ENCODE measurements at regions not wholly inside any gene's neighbourhood (a gene's known extent, or its start where the extent isn't known, plus 50 kb on each side); places are given as distances from the start of the nearest gene placed in this dataset.

DNA sequence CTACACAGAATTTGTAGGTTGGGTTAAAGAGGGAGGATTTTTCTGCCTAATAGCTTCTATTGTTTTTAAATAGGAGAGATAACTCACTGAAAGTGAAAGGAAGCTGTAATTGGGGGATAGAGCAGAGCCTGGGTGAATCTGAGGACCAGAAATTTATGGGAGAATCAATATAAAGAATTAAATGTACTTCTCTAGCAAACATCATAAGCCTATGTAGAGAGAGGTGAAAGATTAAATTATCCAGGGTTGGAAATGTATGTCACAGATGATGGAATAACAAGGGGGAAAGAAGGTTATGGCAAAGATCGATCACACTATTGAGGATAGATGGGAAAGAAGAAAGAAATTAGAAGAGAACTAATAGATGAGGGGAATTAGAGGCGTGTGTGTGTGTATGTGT is 104.4 kb upstream of the DCAF8L1 start:
- no peak for DNase-seq (ENCODE audit: low read depth)
- no peak overlapping the region for H3K4me3 ChIP-seq (ENCODE audit: low read depth, low read length)

GRCh38 chrX:28058901-28059300 is 77.7 kb upstream of the DCAF8L1 start:
- H3K4me3 ChIP-seq (ENCODE audit: low read depth, low read length) = no peak overlapping the region
- DNase-seq (ENCODE audit: low read depth) = no peak

DNA sequence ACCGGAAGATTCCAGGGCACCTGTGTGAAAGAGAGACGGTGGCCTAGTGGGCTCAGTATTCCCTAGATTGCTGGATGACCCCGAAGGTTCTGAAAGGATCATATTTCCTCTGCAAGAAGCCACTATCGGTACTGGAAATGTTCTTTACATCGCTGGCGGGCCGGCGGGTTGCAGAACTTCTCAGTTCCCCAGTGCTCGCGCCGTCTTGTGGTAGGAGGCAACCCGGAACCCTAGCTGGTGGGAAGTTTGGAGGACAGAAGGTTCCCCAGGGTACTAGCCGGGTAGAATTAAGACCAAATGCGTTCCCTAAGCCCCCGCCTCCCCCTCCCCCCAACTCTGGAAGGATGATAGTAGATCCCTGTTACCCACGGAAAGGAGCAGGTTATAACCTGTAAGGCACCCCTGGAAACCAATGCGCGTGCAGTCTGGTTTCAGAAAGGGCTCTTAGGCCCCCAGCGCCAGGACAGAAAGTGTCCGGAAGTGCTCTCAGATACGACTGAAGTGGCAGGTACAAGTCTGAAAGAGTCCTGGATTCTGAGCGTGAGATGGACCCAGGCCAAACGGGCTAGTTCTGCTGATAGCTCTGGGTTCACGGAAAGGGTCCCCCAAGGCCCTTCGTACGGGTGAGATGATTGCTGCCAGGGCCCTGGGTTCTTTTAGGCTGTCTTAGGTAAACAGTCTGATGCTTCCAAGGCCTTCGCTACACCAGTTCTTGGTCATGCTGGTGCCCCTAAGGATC is 61.7 kb upstream of the DCAF8L1 start:
- H3K4me3 ChIP-seq (ENCODE audit: low read depth, low read length) = no peak overlapping the region
- no peak for DNase-seq (ENCODE audit: low read depth)

- DNase-seq (ENCODE audit: low read depth) = no peak
- H3K4me3 ChIP-seq (ENCODE audit: low read depth, low read length) = no peak overlapping the region
Measured at GRCh38 chrX:28042260-28042659, 61.0 kb upstream of the DCAF8L1 start.

DNA sequence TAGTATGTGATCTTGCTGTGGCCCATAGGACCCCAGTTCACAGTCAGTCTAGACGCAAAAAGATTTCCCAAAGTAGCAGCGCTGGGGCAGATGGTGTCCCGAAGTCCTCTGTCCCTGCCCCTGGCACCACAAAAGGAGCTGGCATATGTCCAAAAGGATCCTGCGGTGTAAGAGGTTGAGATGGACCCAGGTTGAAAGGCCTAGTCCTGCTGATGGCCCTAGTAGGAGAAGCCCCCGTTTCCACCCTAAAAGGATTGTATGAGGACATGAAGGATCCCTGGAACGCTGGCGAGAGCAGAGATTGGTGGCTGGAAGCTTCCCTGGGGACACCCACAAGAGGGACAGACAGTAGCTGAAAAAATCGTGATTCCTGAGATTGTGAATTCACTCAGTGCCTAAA is 58.0 kb upstream of the DCAF8L1 start:
- H3K4me3 ChIP-seq (ENCODE audit: low read depth, low read length) = no peak overlapping the region
- DNase-seq (ENCODE audit: low read depth) = no peak

All from skeletal muscle cell (primary cell).